HEK293T (cell line): ENCODE measurements at regions not wholly inside any gene's neighbourhood (a gene's known extent, or its start where the extent isn't known, plus 50 kb on each side); places are given as distances from the start of the nearest gene placed in this dataset.

Source experiments
- CTCF ChIA-PET: fragments of 350-600 bp; formaldehyde crosslinking; extraction: SDS; loops from one replicate; lab custom pipeline; 2021; ENCODE audit warnings: antibody characterized with exemption, inconsistent platforms; lab: Yijun Ruan, JAX
- POLR2A ChIA-PET: fragments of 350-600 bp; formaldehyde crosslinking; extraction: SDS; loops from one replicate; lab custom pipeline; 2020; ENCODE audit warnings: antibody characterized with exemption, inconsistent platforms; lab: Yijun Ruan, JAX
- DNase-seq: peaks from one replicate; pipeline ENCODE4 v3.0.0; 2012; ENCODE audit warnings: mixed read lengths; ENCODE audit errors: extremely low spot score
- ARNT ChIP-seq: fragments of 450-650 bp; IDR thresholded peaks from 2 replicates; pipeline ENCODE4 v1.6.1; 2017; ENCODE audit warnings: mild to moderate bottlenecking
- BHLHE40 ChIP-seq: fragments of 450-650 bp; IDR thresholded peaks from 2 replicates; pipeline ENCODE4 v1.6.1; 2016; ENCODE audit warnings: mild to moderate bottlenecking, moderate library complexity, borderline replicate concordance
- CTBP1 ChIP-seq: fragments of 450-650 bp; IDR thresholded peaks from 2 replicates; pipeline ENCODE4 v1.6.1; 2016; ENCODE audit warnings: borderline replicate concordance
- ELF4 ChIP-seq: fragments of 450-650 bp; IDR thresholded peaks from 2 replicates; pipeline ENCODE4 v1.6.1; 2017; ENCODE audit warnings: antibody characterized with exemption
- FOXA1 ChIP-seq: fragments of 450-650 bp; IDR thresholded peaks from 2 replicates; pipeline ENCODE4 v1.6.1; 2016; ENCODE audit warnings: mild to moderate bottlenecking
- FOXK2 ChIP-seq: fragments of 450-650 bp; IDR thresholded peaks from 2 replicates; pipeline ENCODE4 v1.6.1; 2016; ENCODE audit warnings: mild to moderate bottlenecking
- FOXM1 ChIP-seq: fragments of 450-650 bp; IDR thresholded peaks from 2 replicates; pipeline ENCODE4 v1.6.1; 2017; ENCODE audit warnings: mild to moderate bottlenecking, borderline replicate concordance
- HDGF ChIP-seq: fragments of 450-650 bp; IDR thresholded peaks from 2 replicates; pipeline ENCODE4 v1.6.1; 2017; ENCODE audit warnings: antibody characterized with exemption, borderline replicate concordance
- L3MBTL2 ChIP-seq: fragments of 450-650 bp; conservative IDR thresholded peaks from 2 replicates; pipeline ENCODE4 v1.6.1; 2016; ENCODE audit warnings: mild to moderate bottlenecking
- LEF1 ChIP-seq: fragments of 450-650 bp; IDR thresholded peaks from 2 replicates; pipeline ENCODE4 v1.6.1; 2017; ENCODE audit warnings: mild to moderate bottlenecking, borderline replicate concordance
- NFRKB ChIP-seq: fragments of 450-650 bp; IDR thresholded peaks from 2 replicates; pipeline ENCODE4 v1.6.1; 2016; ENCODE audit warnings: mild to moderate bottlenecking, moderate library complexity
- PKNOX1 ChIP-seq: fragments of 450-650 bp; IDR thresholded peaks from 2 replicates; pipeline ENCODE4 v1.6.1; 2016
- SP1 ChIP-seq: fragments of 450-650 bp; IDR thresholded peaks from 2 replicates; pipeline ENCODE4 v1.6.1; 2017
- SUZ12 ChIP-seq: fragments of 450-650 bp; IDR thresholded peaks from 2 replicates; pipeline ENCODE4 v1.6.1; 2016; ENCODE audit warnings: mild to moderate bottlenecking
- TARDBP ChIP-seq: fragments of 450-650 bp; IDR thresholded peaks from 2 replicates; pipeline ENCODE4 v1.6.1; 2016
- ZNF384 ChIP-seq: fragments of 450-650 bp; IDR thresholded peaks from 2 replicates; pipeline ENCODE4 v1.6.1; 2016

- ChIA-PET POLR2A (no interaction called here), CTCF (no interaction called here)
- no peak for TF ChIP-seq ARNT
- no peak for TF ChIP-seq SP1
- no peak for TF ChIP-seq BHLHE40
- no peak for TF ChIP-seq ZNF384
- no peak for TF ChIP-seq L3MBTL2
- no peak for TF ChIP-seq PKNOX1
- DNase-seq = no peak
Measured at GRCh38 chr15:47366884-47367283, 350.4 kb upstream of the SEMA6D start.

- POLR2A ChIA-PET = no interaction called here
- CTCF ChIA-PET = no interaction called here
- no peak for DNase-seq
- TF ChIP-seq ELF4 (no peak), PKNOX1 (no peak), BHLHE40 (no peak), L3MBTL2 (no peak), HDGF (no peak)
Measured at GRCh38 chr15:47367726-47368390, 349.4 kb upstream of the SEMA6D start.

- no peak for TF ChIP-seq BHLHE40
- POLR2A ChIA-PET = no interaction called here
- CTCF ChIA-PET = no interaction called here
- DNase-seq = no peak
Measured at GRCh38 chr15:47371939-47372338, 345.4 kb upstream of the SEMA6D start.

GRCh38 chr15:47374222-47374621 lies 343.1 kb upstream of the SEMA6D start:
- ChIA-PET POLR2A (no interaction called here), CTCF (interaction anchor here (0.7 to 1.9 kb wide), 3 partner anchors 8 to 18 kb away, joined by 3 to 5 read pairs (median 5); no protein-coding TSS in a partner anchor)
- no peak for DNase-seq
- TF ChIP-seq ARNT = no peak
- no peak for TF ChIP-seq BHLHE40
- no peak for TF ChIP-seq HDGF
- no peak for TF ChIP-seq FOXA1

DNA sequence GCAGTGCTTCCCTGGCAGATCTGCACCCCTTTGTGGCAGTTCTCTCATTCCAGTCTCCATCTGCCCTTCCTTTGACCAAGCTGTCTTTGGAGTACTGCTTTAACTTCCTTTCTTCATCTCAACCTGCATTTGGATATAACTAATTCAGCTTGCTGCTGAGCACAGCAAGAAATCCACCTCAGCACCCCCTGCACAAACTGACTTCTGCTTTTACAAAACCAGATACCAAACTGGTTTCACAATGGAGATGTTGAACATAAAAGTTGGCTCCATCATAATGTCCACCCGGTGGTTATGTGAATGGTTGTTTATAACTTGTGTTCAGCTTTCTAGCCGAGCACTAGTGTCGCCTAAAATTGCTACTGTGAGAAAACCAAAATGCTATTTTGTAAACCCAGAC lies 341.1 kb upstream of the SEMA6D start:
- DNase-seq = no peak
- TF ChIP-seq CTBP1 (no peak), FOXA1 (no peak), NFRKB (no peak), ZNF384 (no peak)
- ChIA-PET CTCF (no interaction called here), POLR2A (no interaction called here)

- DNase-seq = no peak
- ChIA-PET POLR2A (no interaction called here), CTCF (no interaction called here)
- no peak for TF ChIP-seq SUZ12
- no peak for TF ChIP-seq ARNT
- no peak for TF ChIP-seq LEF1
- no peak for TF ChIP-seq HDGF
- no peak for TF ChIP-seq FOXK2
- no peak for TF ChIP-seq CTBP1
- no peak for TF ChIP-seq FOXM1
- TF ChIP-seq NFRKB = no peak
- TF ChIP-seq ZNF384 = no peak
- no peak for TF ChIP-seq PKNOX1
- no peak for TF ChIP-seq ELF4
- no peak for TF ChIP-seq L3MBTL2
- TF ChIP-seq SP1 = no peak
- no peak for TF ChIP-seq FOXA1
- no peak for TF ChIP-seq BHLHE40
- TF ChIP-seq TARDBP = no peak
Measured at GRCh38 chr15:47377465-47377864, 339.8 kb upstream of the SEMA6D start.

- ChIA-PET POLR2A (no interaction called here), CTCF (no interaction called here)
- no peak for DNase-seq
- no peak for TF ChIP-seq FOXK2
- no peak for TF ChIP-seq SUZ12
- no peak for TF ChIP-seq NFRKB
- TF ChIP-seq HDGF = no peak
- TF ChIP-seq SP1 = no peak
- no peak for TF ChIP-seq CTBP1
- TF ChIP-seq ZNF384 = no peak
Measured at GRCh38 chr15:47378527-47378926, 338.8 kb upstream of the SEMA6D start.

DNA sequence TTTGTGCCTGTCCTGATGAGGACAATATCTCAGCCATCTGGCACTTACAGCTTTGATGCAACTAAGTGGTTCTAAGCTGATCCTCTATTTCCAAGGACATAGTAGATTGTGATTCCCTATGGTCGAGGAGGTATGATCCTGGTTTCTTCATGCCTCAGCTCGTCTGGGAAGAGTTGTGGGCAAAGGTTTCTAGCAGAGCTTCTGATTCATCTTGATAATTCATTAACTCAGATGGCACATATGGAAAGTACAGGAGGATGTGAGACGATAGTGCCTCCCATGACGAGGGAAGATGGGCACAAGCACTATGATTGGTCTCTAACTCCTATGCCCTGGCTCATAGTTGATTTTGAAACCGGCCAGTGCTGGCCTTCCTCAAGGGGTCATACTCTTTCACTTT lies 334.2 kb upstream of the SEMA6D start:
- DNase-seq = no peak
- TF ChIP-seq FOXA1 = no peak
- no peak for TF ChIP-seq NFRKB
- no peak for TF ChIP-seq SUZ12
- TF ChIP-seq TARDBP = no peak
- ChIA-PET CTCF (interaction anchor here (1.8 kb wide), 1 partner anchor 9 kb away, joined by 5 read pairs; no protein-coding TSS in a partner anchor), POLR2A (no interaction called here)
